ENCODE measurements at regions not wholly inside any gene's neighbourhood (a gene's known extent, or its start where the extent isn't known, plus 50 kb on each side); places are given as distances from the start of the nearest gene placed in this dataset.

GRCh38 chr2:240341064-240341463 is 94.4 kb upstream of the GPC1 start:
- DNase-seq (ENCODE audit: low spot score), result no peak

- no peak for DNase-seq (ENCODE audit: low spot score)
Measured at GRCh38 chr2:240343548-240343947, 91.9 kb upstream of the GPC1 start.

- no peak for DNase-seq (ENCODE audit: low spot score)
Measured at GRCh38 chr2:240344904-240345303, 90.6 kb upstream of the GPC1 start.

GRCh38 chr2:240346015-240346752 is 89.3 kb upstream of the GPC1 start:
- DNase-seq (ENCODE audit: low spot score), result no peak

GRCh38 chr2:240346753-240347372 is 88.6 kb upstream of the GPC1 start:
- DNase-seq (ENCODE audit: low spot score), result no peak

GRCh38 chr2:240347373-240347940 is 88.0 kb upstream of the GPC1 start:
- no peak for DNase-seq (ENCODE audit: low spot score)

- no peak for DNase-seq (ENCODE audit: low spot score)
Measured at GRCh38 chr2:240347949-240348500, 87.4 kb upstream of the GPC1 start.

GRCh38 chr2:240348522-240348921 is 86.9 kb upstream of the GPC1 start:
- DNase-seq (ENCODE audit: low spot score), result no peak

GRCh38 chr2:240349133-240350005 is 86.1 kb upstream of the GPC1 start:
- DNase-seq (ENCODE audit: low spot score), result no peak

- DNase-seq (ENCODE audit: low spot score), result no peak
Measured at GRCh38 chr2:240350006-240350355, 85.5 kb upstream of the GPC1 start.

- no peak for DNase-seq (ENCODE audit: low spot score)
Measured at GRCh38 chr2:240350696-240351087, 84.8 kb upstream of the GPC1 start.

- DNase-seq (ENCODE audit: low spot score), result no peak
Measured at GRCh38 chr2:240351088-240351741, 84.2 kb upstream of the GPC1 start.

- no peak for DNase-seq (ENCODE audit: low spot score)
Measured at GRCh38 chr2:240351826-240352426, 83.5 kb upstream of the GPC1 start.

GRCh38 chr2:240353086-240353798 is 82.2 kb upstream of the GPC1 start:
- DNase-seq (ENCODE audit: low spot score), result no peak

GRCh38 chr2:240353944-240354343 is 81.5 kb upstream of the GPC1 start:
- DNase-seq (ENCODE audit: low spot score), result no peak

GRCh38 chr2:240355001-240355891 is 80.2 kb upstream of the GPC1 start:
- DNase-seq (ENCODE audit: low spot score), result no peak

GRCh38 chr2:240355962-240356361 is 79.5 kb upstream of the GPC1 start:
- DNase-seq (ENCODE audit: low spot score), result no peak

GRCh38 chr2:240356700-240357640 is 78.5 kb upstream of the GPC1 start:
- DNase-seq (ENCODE audit: low spot score), result no peak
